A549 (cell line): ENCODE measurements at regions not wholly inside any gene's neighbourhood (a gene's known extent, or its start where the extent isn't known, plus 50 kb on each side); places are given as distances from the start of the nearest gene placed in this dataset.

Source experiments
- ATAC-seq, 2 experiments: fragments of 200-7000 bp in 1 of 2; fragments of >200 bp in 1 of 2; cut with Nextera tagmentation in 1 of 2; cut with Tn5 transposase in 1 of 2; 3 replicates each; pipeline versions ENCODE4 v1.8.0 to v1.9.1; 2018 to 2020; ENCODE audit warnings: mild to moderate bottlenecking in 1 of 2, moderate library complexity in 1 of 2
- CTCF ChIA-PET: fragments of 300-600 bp; sonication (Branson Sonifier 250); formaldehyde crosslinking; extraction: SDS; loops from one replicate; lab custom pipeline; 2021; ENCODE audit warnings: antibody characterized with exemption, inconsistent platforms; lab: Yijun Ruan, JAX
- POLR2A ChIA-PET: fragments of 350-600 bp; formaldehyde crosslinking; extraction: SDS; loops from one replicate; lab custom pipeline; 2021; ENCODE audit warnings: antibody characterized with exemption, inconsistent platforms; lab: Yijun Ruan, JAX
- DNase-seq, 2 experiments: peaks; one replicate each; pipeline versions ENCODE4 v3.0.0 to v3.0.0-alpha.2; 2011 to 2016; ENCODE audit warnings: low read depth in 1 of 2, low spot score in 1 of 2
- FAIRE-seq: peaks from 2 replicates; lab custom pipeline; 2011; peaks lifted over from hg19 to GRCh38; lab: Jason Lieb, UNC
- H3K27ac ChIP-seq, 2 experiments: fragments of >200 bp; sonication (Bioruptor Twin); formaldehyde crosslinking; 3 replicates each; pipeline ENCODE4 v1.5.1; 2016 to 2017
- H3K4me1 ChIP-seq: fragments of >200 bp; sonication (Bioruptor Twin); formaldehyde crosslinking; 3 replicates; pipeline ENCODE4 v1.6.1; 2016
- H3K4me2 ChIP-seq: fragments of >200 bp; sonication (Bioruptor Twin); formaldehyde crosslinking; 3 replicates; pipeline ENCODE4 v1.6.1; 2016
- H3K4me3 ChIP-seq: fragments of >200 bp; sonication (Bioruptor Twin); formaldehyde crosslinking; 3 replicates; pipeline ENCODE4 v1.5.1; 2016
- H3K9me3 ChIP-seq: fragments of >200 bp; sonication (Bioruptor Twin); formaldehyde crosslinking; 3 replicates; pipeline ENCODE4 v1.6.1; 2016
- ESRRA ChIP-seq: fragments of 150-350 bp; IDR thresholded peaks from 2 replicates; pipeline ENCODE4 v1.6.1; 2014; ENCODE audit warnings: mild to moderate bottlenecking, low read length, borderline replicate concordance
- FOXS1 ChIP-seq: fragments of 250-450 bp; sonication (Bioruptor Pico); IDR thresholded peaks from 2 replicates; pipeline ENCODE4 v1.5.0; 2020; ENCODE audit warnings: mild to moderate bottlenecking, moderate library complexity
- GATA3 ChIP-seq: IDR thresholded peaks from 2 replicates; pipeline ENCODE4 v1.6.1; 2012; ENCODE audit warnings: borderline replicate concordance
- HEYL ChIP-seq: fragments of 250-450 bp; sonication (Bioruptor Pico); IDR thresholded peaks from 2 replicates; pipeline ENCODE4 v1.8.0; 2021; ENCODE audit warnings: mild to moderate bottlenecking, moderate library complexity
- HOXA7 ChIP-seq: fragments of 250-450 bp; sonication (Bioruptor Pico); IDR thresholded peaks from 2 replicates; pipeline ENCODE4 v1.5.0; 2020; ENCODE audit warnings: mild to moderate bottlenecking, moderate library complexity
- HOXB13 ChIP-seq: fragments of 250-450 bp; sonication (Bioruptor Pico); IDR thresholded peaks from 2 replicates; pipeline ENCODE4 v1.5.0; 2020; ENCODE audit warnings: low read depth, mild to moderate bottlenecking, moderate library complexity
- HOXB5 ChIP-seq: fragments of 250-450 bp; sonication (Bioruptor Pico); IDR thresholded peaks from 2 replicates; pipeline ENCODE4 v1.5.0; 2020; ENCODE audit warnings: mild to moderate bottlenecking, moderate library complexity
- JUN ChIP-seq, 2 experiments: fragments of >200 bp; sonication (Bioruptor Twin); formaldehyde crosslinking; IDR thresholded peaks; 2 replicates in 1 of 2; 3 replicates in 1 of 2; pipeline ENCODE4 v1.6.1; 2016 to 2017
- MAFK ChIP-seq: fragments of 450-650 bp; IDR thresholded peaks from 2 replicates; pipeline ENCODE4 v1.6.1; 2014; ENCODE audit not compliant: partially characterized antibody
- NFE2L2 ChIP-seq: fragments of 150-350 bp; conservative IDR thresholded peaks from 2 replicates; pipeline ENCODE4 v1.6.1; 2014; ENCODE audit warnings: low read length
- NPAS2 ChIP-seq: fragments of 250-450 bp; sonication (Bioruptor Pico); IDR thresholded peaks from 2 replicates; pipeline ENCODE4 v1.8.0; 2022; ENCODE audit warnings: mild to moderate bottlenecking, moderate library complexity, borderline replicate concordance
- PHF8 ChIP-seq: fragments of 200-600 bp; sonication (generic); IDR thresholded peaks from 2 replicates; pipeline ENCODE4 v1.6.1; 2016; ENCODE audit warnings: low read depth, mild to moderate bottlenecking, antibody characterized with exemption, moderate library complexity, borderline replicate concordance
- POLR2A ChIP-seq: IDR thresholded peaks from 2 replicates; pipeline ENCODE4 v1.6.1; 2012; ENCODE audit warnings: mild to moderate bottlenecking, low read length
- POLR2AphosphoS2 ChIP-seq: conservative IDR thresholded peaks from 2 replicates; pipeline ENCODE4 v1.6.1; 2012; ENCODE audit warnings: low read length, improper control_type of control experiment, inconsistent platforms
- RNF2 ChIP-seq: fragments of 200-600 bp; sonication (generic); IDR thresholded peaks from 2 replicates; pipeline ENCODE4 v1.6.1; 2016; ENCODE audit warnings: low read depth, mild to moderate bottlenecking, antibody characterized with exemption, moderate library complexity, borderline replicate concordance
- TP53 ChIP-seq: fragments of 250-450 bp; sonication (Bioruptor Pico); IDR thresholded peaks from 2 replicates; pipeline ENCODE4 v1.5.0; 2021; ENCODE audit warnings: mild to moderate bottlenecking, moderate library complexity
- ZSCAN20 ChIP-seq: fragments of 250-450 bp; sonication (Bioruptor Pico); IDR thresholded peaks from 2 replicates; pipeline ENCODE4 v1.8.0; 2022; ENCODE audit warnings: mild to moderate bottlenecking, moderate library complexity
- WGBS: methylation state at CpG from one replicate; pipeline ENCODE4 v1.1.6; 2017; ENCODE audit errors: missing lambda C conversion rate; 5-methylcytosine and 5-hydroxymethylcytosine counted together
- TF ChIP-seq, protein P1 (sequence below): fragments of >200 bp; sonication (Bioruptor Twin); formaldehyde crosslinking; IDR thresholded peaks from 3 replicates; pipeline ENCODE4 v1.5.1; 2016
- TF ChIP-seq, protein P2 (sequence below): fragments of 200-600 bp; sonication (generic); IDR thresholded peaks from 2 replicates; pipeline ENCODE4 v1.6.1; 2016; ENCODE audit warnings: antibody characterized with exemption, mild to moderate bottlenecking, moderate library complexity
- TF ChIP-seq, protein P3 (sequence below): fragments of 150-350 bp; IDR thresholded peaks from 2 replicates; pipeline ENCODE4 v1.6.1; 2014; ENCODE audit warnings: low read depth, mild to moderate bottlenecking, low read length
- TF ChIP-seq, protein P4 (sequence below): fragments of >200 bp; sonication (Bioruptor Twin); formaldehyde crosslinking; IDR thresholded peaks from 2 replicates; pipeline ENCODE4 v1.6.1; 2016
- TF ChIP-seq, protein P5 (sequence below): IDR thresholded peaks from 2 replicates; pipeline ENCODE4 v1.6.1; 2012
- TF ChIP-seq, protein P6 (sequence below): fragments of 450-650 bp; IDR thresholded peaks from 2 replicates; pipeline ENCODE4 v1.6.1; 2014; ENCODE audit warnings: antibody characterized with exemption

DNA sequence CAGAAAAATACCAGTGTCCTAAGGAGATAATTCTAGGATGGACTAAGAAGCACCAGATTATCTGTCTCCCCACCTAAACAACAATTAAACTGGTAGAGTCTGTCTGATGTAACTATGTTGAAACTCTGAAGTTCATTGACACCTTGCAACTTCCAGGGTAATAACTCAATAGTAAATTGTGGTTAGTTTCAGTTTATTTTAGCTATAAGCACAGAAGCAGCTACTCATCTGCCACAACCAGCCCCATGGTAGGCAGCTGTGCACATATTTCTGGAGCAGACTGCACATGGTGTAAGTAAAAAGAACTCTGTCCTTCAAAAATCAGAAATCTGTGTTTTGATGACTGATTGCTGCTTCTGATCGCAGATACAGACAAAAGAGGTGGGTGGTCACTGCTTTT is 852.1 kb downstream of the CDH11 start:
- no peak overlapping the region for H3K27ac ChIP-seq
- H3K4me2 ChIP-seq: no peak overlapping the region
- H3K4me3 ChIP-seq: no peak overlapping the region
- CTCF ChIA-PET: no interaction called here
- POLR2A ChIA-PET: no interaction called here
- no peak for DNase-seq
- H3K9me3 ChIP-seq: no peaks in the 10 kb centered on the region
- WGBS: 0% methylated on average over 1 of the region's 1 CpG
- ATAC-seq: no peak
- TF ChIP-seq HOXB13 (CRISPR knock-in tag): no peak
- no peak for TF ChIP-seq MAFK
- no peak for TF ChIP-seq GATA3
- no peak for TF ChIP-seq HOXA7 (CRISPR knock-in tag)
- TF ChIP-seq, protein P1, sequence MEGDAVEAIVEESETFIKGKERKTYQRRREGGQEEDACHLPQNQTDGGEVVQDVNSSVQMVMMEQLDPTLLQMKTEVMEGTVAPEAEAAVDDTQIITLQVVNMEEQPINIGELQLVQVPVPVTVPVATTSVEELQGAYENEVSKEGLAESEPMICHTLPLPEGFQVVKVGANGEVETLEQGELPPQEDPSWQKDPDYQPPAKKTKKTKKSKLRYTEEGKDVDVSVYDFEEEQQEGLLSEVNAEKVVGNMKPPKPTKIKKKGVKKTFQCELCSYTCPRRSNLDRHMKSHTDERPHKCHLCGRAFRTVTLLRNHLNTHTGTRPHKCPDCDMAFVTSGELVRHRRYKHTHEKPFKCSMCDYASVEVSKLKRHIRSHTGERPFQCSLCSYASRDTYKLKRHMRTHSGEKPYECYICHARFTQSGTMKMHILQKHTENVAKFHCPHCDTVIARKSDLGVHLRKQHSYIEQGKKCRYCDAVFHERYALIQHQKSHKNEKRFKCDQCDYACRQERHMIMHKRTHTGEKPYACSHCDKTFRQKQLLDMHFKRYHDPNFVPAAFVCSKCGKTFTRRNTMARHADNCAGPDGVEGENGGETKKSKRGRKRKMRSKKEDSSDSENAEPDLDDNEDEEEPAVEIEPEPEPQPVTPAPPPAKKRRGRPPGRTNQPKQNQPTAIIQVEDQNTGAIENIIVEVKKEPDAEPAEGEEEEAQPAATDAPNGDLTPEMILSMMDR: no peak
- TF ChIP-seq, protein P2, sequence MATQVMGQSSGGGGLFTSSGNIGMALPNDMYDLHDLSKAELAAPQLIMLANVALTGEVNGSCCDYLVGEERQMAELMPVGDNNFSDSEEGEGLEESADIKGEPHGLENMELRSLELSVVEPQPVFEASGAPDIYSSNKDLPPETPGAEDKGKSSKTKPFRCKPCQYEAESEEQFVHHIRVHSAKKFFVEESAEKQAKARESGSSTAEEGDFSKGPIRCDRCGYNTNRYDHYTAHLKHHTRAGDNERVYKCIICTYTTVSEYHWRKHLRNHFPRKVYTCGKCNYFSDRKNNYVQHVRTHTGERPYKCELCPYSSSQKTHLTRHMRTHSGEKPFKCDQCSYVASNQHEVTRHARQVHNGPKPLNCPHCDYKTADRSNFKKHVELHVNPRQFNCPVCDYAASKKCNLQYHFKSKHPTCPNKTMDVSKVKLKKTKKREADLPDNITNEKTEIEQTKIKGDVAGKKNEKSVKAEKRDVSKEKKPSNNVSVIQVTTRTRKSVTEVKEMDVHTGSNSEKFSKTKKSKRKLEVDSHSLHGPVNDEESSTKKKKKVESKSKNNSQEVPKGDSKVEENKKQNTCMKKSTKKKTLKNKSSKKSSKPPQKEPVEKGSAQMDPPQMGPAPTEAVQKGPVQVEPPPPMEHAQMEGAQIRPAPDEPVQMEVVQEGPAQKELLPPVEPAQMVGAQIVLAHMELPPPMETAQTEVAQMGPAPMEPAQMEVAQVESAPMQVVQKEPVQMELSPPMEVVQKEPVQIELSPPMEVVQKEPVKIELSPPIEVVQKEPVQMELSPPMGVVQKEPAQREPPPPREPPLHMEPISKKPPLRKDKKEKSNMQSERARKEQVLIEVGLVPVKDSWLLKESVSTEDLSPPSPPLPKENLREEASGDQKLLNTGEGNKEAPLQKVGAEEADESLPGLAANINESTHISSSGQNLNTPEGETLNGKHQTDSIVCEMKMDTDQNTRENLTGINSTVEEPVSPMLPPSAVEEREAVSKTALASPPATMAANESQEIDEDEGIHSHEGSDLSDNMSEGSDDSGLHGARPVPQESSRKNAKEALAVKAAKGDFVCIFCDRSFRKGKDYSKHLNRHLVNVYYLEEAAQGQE: no peak
- TF ChIP-seq RNF2: no peak
- TF ChIP-seq POLR2A: no peak
- TF ChIP-seq POLR2AphosphoS2: no peak
- TF ChIP-seq, protein P3, sequence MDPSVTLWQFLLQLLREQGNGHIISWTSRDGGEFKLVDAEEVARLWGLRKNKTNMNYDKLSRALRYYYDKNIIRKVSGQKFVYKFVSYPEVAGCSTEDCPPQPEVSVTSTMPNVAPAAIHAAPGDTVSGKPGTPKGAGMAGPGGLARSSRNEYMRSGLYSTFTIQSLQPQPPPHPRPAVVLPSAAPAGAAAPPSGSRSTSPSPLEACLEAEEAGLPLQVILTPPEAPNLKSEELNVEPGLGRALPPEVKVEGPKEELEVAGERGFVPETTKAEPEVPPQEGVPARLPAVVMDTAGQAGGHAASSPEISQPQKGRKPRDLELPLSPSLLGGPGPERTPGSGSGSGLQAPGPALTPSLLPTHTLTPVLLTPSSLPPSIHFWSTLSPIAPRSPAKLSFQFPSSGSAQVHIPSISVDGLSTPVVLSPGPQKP: no peak
- no peak for TF ChIP-seq FOXS1
- TF ChIP-seq, protein P4, sequence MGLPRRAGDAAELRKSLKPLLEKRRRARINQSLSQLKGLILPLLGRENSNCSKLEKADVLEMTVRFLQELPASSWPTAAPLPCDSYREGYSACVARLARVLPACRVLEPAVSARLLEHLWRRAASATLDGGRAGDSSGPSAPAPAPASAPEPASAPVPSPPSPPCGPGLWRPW: no peak
- TF ChIP-seq, protein P5, sequence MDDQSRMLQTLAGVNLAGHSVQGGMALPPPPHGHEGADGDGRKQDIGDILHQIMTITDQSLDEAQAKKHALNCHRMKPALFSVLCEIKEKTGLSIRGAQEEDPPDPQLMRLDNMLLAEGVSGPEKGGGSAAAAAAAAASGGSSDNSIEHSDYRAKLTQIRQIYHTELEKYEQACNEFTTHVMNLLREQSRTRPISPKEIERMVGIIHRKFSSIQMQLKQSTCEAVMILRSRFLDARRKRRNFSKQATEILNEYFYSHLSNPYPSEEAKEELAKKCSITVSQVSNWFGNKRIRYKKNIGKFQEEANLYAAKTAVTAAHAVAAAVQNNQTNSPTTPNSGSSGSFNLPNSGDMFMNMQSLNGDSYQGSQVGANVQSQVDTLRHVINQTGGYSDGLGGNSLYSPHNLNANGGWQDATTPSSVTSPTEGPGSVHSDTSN: no peak
- TF ChIP-seq PHF8: no peak
- TF ChIP-seq, all 56 proteins: peak for 0
- no peaks in the 10 kb centered on the region for H3K4me1 ChIP-seq
- no peak for FAIRE-seq

DNA sequence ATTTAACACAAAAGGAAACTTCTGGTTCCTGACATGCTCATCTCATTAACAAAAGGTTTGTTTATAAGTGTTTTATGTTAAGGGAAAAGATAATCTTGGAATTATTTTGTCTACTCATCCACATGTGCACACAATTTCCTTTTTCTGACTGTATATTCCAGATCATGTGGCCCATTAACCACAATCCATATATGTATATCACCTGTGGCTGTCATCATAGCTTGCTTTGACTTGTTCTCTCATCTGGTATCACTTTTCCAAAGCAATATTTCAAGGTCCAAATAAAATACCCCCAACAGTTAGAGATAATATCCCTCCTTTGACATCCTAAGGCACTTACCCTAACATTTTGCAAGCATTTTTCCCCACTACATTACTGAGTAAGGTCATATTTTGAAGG is 856.1 kb downstream of the CDH11 start:
- no peaks in the 10 kb centered on the region for H3K9me3 ChIP-seq
- DNase-seq (no peak), FAIRE-seq (no peak), ATAC-seq (no peak)
- no peak overlapping the region for H3K4me2 ChIP-seq
- ChIA-PET POLR2A (no interaction called here), CTCF (no interaction called here)
- no peak overlapping the region for H3K27ac ChIP-seq
- no peaks in the 10 kb centered on the region for H3K4me1 ChIP-seq
- no peak overlapping the region for H3K4me3 ChIP-seq
- TF ChIP-seq, protein P2: no peak
- TF ChIP-seq NFE2L2 (no peak), JUN (IDR thresholded peaks at IDR 0.05) (no peak), ESRRA (no peak), HOXA7 (CRISPR knock-in tag) (no peak), HEYL (no peak), NPAS2 (CRISPR knock-in tag) (no peak), POLR2AphosphoS2 (no peak), TP53 (no peak), HOXB5 (CRISPR knock-in tag) (no peak), ZSCAN20 (CRISPR knock-in tag) (no peak)
- TF ChIP-seq, protein P1: no peak
- TF ChIP-seq, protein P6, sequence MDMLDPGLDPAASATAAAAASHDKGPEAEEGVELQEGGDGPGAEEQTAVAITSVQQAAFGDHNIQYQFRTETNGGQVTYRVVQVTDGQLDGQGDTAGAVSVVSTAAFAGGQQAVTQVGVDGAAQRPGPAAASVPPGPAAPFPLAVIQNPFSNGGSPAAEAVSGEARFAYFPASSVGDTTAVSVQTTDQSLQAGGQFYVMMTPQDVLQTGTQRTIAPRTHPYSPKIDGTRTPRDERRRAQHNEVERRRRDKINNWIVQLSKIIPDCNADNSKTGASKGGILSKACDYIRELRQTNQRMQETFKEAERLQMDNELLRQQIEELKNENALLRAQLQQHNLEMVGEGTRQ: no peak
